Right cardiac atrium (tissue), 5 donors: ENCODE measurements at regions not wholly inside any gene's neighbourhood (a gene's known extent, or its start where the extent isn't known, plus 50 kb on each side); places are given as distances from the start of the nearest gene placed in this dataset.

ENCODE experiments used
- ATAC-seq, 2 donors: fragments of 200-7000 bp; cut with Tn5 transposase; one replicate each; pipeline versions ENCODE4 v1.8.0 to v1.9.1; 2020; ENCODE audit warnings: moderate library complexity in 2 of 2, mild to moderate bottlenecking in 1 of 2
- DNase-seq, 3 donors: peaks; one replicate each; pipeline ENCODE4 v3.0.0-alpha.2; 2020
- H3K27ac ChIP-seq: one replicate; pipeline ENCODE4 v1.5.1; 2013; ENCODE audit warnings: mild to moderate bottlenecking, low read length, control low read depth, moderate library complexity
- H3K27me3 ChIP-seq: one replicate; pipeline ENCODE4 v1.6.1; 2013; ENCODE audit not compliant: control insufficient read depth, insufficient read depth
- H3K4me1 ChIP-seq: one replicate; pipeline ENCODE4 v1.6.1; 2013; ENCODE audit warnings: low read length; ENCODE audit not compliant: control insufficient read depth, insufficient read depth
- H3K4me3 ChIP-seq: one replicate; pipeline ENCODE4 v1.5.1; 2013; ENCODE audit warnings: low read length, control low read depth
- H3K9me3 ChIP-seq: one replicate; pipeline ENCODE4 v1.6.1; 2013; ENCODE audit warnings: low read length; ENCODE audit not compliant: control insufficient read depth
- WGBS: extraction: QIAGEN DNeasy Blood & Tissue Kit; methylation state at CpG from one replicate; pipeline ENCODE4 v1.1.7; 2013; 5-methylcytosine and 5-hydroxymethylcytosine counted together
- intact Hi-C, 4 donors: fragments of 100-400 bp; cut with DNase I; formaldehyde crosslinking; loops; one replicate each; pipeline versions ENCODE4 v1.11.0 to v1.14.0; 2022 to 2023
- donor health status: healthy with polysubstance abuse.
- donor health status: DM: no; HTN: yes; CAD: no.
- donor health status: DM: no; HTN: no; CAD: no.
- donor health status: DM: no; HTN: yes; CAD: no; lungs with severe emphysema.
- donor health status: DM: yes; HTN: yes; CAD: no.

- 31% methylated on average over 36 of the region's 36 CpGs for WGBS
- H3K4me1 ChIP-seq = peaks cover 3% of the 10 kb centered on the region
- no peaks in the 10 kb centered on the region for H3K9me3 ChIP-seq
- peak; percentile 53 to 78 (median 75) for DNase-seq
- peak; percentile 71 to 81 for ATAC-seq
- intact Hi-C loops = no loop called here
- H3K27me3 ChIP-seq = no peaks in the 10 kb centered on the region
- no peak overlapping the region for H3K27ac ChIP-seq
- no peak overlapping the region for H3K4me3 ChIP-seq
These were observed 392.4 kb upstream of the PROK2 start for GRCh38 chr3:72177075-72178050.

- H3K4me3 ChIP-seq = no peak overlapping the region
- no peak overlapping the region for H3K27ac ChIP-seq
- H3K27me3 ChIP-seq = no peaks in the 10 kb centered on the region
- H3K4me1 ChIP-seq = peaks cover 7% of the 10 kb centered on the region
- intact Hi-C loops = no loop called here
- DNase-seq (no peak), ATAC-seq (no peak)
- WGBS = 86% methylated on average over 8 of the region's 8 CpGs
- no peaks in the 10 kb centered on the region for H3K9me3 ChIP-seq
These were observed 391.6 kb upstream of the PROK2 start for GRCh38 chr3:72176537-72177041.

- Histone ChIP-seq H3K4me1 (peaks cover 7% of the 10 kb centered on the region), H3K9me3 (no peaks in the 10 kb centered on the region), H3K4me3 (no peak overlapping the region), H3K27ac (no peak overlapping the region), H3K27me3 (no peaks in the 10 kb centered on the region)
- 93% methylated on average over 6 of the region's 6 CpGs for WGBS
- intact Hi-C loops = no loop called here
- ATAC-seq (no peak), DNase-seq (no peak)
These were observed 390.4 kb upstream of the PROK2 start for GRCh38 chr3:72175296-72175858.

GRCh38 chr3:72174890-72175289 is 389.9 kb upstream of the PROK2 start:
- no peak for DNase-seq
- H3K27ac ChIP-seq = no peak overlapping the region
- peaks cover 7% of the 10 kb centered on the region for H3K4me1 ChIP-seq
- ATAC-seq = no peak
- H3K9me3 ChIP-seq = no peaks in the 10 kb centered on the region
- intact Hi-C loops = no loop called here
- no peak overlapping the region for H3K4me3 ChIP-seq
- H3K27me3 ChIP-seq = no peaks in the 10 kb centered on the region
- WGBS = 86% methylated on average over 5 of the region's 5 CpGs

- no peak for ATAC-seq
- Histone ChIP-seq H3K4me1 (peaks cover 7% of the 10 kb centered on the region), H3K27ac (no peak overlapping the region), H3K4me3 (no peak overlapping the region), H3K9me3 (no peaks in the 10 kb centered on the region), H3K27me3 (no peaks in the 10 kb centered on the region)
- no peak for DNase-seq
- WGBS = 32% methylated on average over 3 of the region's 3 CpGs
- intact Hi-C loops = no loop called here
These were observed 389.1 kb upstream of the PROK2 start for GRCh38 chr3:72174040-72174439.

GRCh38 chr3:72171946-72172345 is 387.0 kb upstream of the PROK2 start:
- H3K4me3 ChIP-seq = no peak overlapping the region
- H3K27me3 ChIP-seq = no peaks in the 10 kb centered on the region
- 47% methylated on average over 10 of the region's 10 CpGs for WGBS
- DNase-seq = peak; percentile 54 to 84 (median 81)
- intact Hi-C loops = no loop called here
- peak; percentile 77 to 84 for ATAC-seq
- H3K27ac ChIP-seq = no peak overlapping the region
- no peaks in the 10 kb centered on the region for H3K9me3 ChIP-seq
- H3K4me1 ChIP-seq = peaks cover 6% of the 10 kb centered on the region

- no peak overlapping the region for H3K27ac ChIP-seq
- no peaks in the 10 kb centered on the region for H3K9me3 ChIP-seq
- peaks cover 3% of the 10 kb centered on the region for H3K4me1 ChIP-seq
- no peak overlapping the region for H3K4me3 ChIP-seq
- intact Hi-C loops = no loop called here
- ATAC-seq (peak; percentile 75 to 78), DNase-seq (no peak)
- no peaks in the 10 kb centered on the region for H3K27me3 ChIP-seq
- 50% methylated on average over 6 of the region's 6 CpGs for WGBS
These were observed 386.5 kb upstream of the PROK2 start for GRCh38 chr3:72171463-72171881.

- Histone ChIP-seq H3K9me3 (no peaks in the 10 kb centered on the region), H3K27ac (no peak overlapping the region), H3K4me3 (no peak overlapping the region), H3K27me3 (no peaks in the 10 kb centered on the region), H3K4me1 (peaks cover 3% of the 10 kb centered on the region)
- no peak for ATAC-seq
- intact Hi-C loops = no loop called here
- no peak for DNase-seq
- 79% methylated on average over 5 of the region's 5 CpGs for WGBS
These were observed 384.9 kb upstream of the PROK2 start for GRCh38 chr3:72169561-72170472.

GRCh38 chr3:72169120-72169519 is 384.2 kb upstream of the PROK2 start:
- DNase-seq (no peak), ATAC-seq (no peak)
- Histone ChIP-seq H3K27ac (no peak overlapping the region), H3K4me3 (no peak overlapping the region), H3K4me1 (peaks cover 3% of the 10 kb centered on the region), H3K27me3 (no peaks in the 10 kb centered on the region), H3K9me3 (no peaks in the 10 kb centered on the region)
- intact Hi-C loops = no loop called here

- intact Hi-C loops = no loop called here
- H3K4me1 ChIP-seq = no peaks in the 10 kb centered on the region
- H3K27me3 ChIP-seq = no peaks in the 10 kb centered on the region
- no peaks in the 10 kb centered on the region for H3K9me3 ChIP-seq
- no peak for DNase-seq
- H3K27ac ChIP-seq = no peak overlapping the region
- WGBS = 86% methylated on average over 1 of the region's 1 CpG
- ATAC-seq = no peak
- no peak overlapping the region for H3K4me3 ChIP-seq
These were observed 380.9 kb upstream of the PROK2 start for GRCh38 chr3:72165808-72166207.
